ENCODE measurements at regions not wholly inside any gene's neighbourhood (a gene's known extent, or its start where the extent isn't known, plus 50 kb on each side); places are given as distances from the start of the nearest gene placed in this dataset.
"Not testable (repeated sequence)": the region's sequence is repeated elsewhere in the genome, so short reads cannot be mapped to it uniquely, and the experiment has no call there.

DNA sequence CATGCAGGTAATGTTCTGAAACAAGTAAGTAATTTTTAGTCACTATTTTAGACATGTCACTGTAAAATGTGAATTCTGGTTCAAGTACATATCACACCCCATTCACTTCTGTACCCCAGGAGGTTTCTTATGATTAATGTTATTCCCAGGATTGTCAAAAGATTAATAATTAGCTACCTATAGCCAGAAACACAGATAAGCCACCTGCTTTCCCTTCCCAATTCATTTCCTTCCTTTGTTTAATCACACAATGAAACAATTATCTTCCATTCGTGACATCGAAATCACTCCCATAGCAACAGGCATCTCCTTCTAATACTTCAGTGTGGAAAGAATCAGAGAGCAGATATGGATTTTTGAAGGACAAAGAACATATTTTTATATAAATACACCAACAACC is 1650.3 kb upstream of the CELF4 start:
- DNase-seq: peak in 2 of 3 experiments; percentile 54 to 87

DNA sequence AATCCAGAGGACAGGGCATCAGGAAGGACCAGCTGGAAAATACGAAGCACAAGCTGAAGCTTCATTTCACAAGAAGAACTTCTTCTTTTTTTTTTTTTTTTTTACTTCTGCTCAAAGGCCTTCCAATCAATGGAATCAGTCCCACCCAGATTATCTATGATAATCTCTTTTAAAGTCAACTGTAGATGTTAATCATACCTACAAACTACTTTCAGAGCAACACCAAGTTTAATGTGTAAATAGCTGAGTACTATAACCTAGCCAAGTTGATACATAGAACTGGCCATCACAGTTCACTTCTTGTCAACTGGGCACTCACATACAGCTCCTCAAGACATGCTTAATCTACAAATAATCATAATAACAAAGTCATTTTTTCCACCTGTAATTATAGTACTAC is 1645.9 kb upstream of the CELF4 start:
- DNase-seq: no peak

DNA sequence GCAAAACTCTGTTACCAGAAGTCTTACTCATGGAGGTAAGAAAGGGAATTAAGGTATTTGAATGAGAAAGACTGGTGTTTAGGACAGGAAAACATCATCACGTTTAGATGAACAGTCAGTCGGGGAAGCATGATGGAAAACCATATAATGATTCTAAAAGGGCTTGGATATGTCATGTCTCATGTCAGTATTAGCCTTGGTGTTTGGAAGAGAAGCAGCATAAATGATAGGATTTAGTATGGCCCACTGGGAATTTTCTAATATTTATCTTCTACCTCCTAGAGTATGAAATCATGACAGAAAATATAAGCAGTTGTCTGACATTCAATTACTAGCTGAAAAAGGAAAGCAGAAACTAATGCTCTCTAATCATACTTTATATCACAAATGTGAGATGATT is 1643.6 kb upstream of the CELF4 start:
- no peak for DNase-seq

- no peak for DNase-seq
Observed at GRCh38 chr18:39208729-39209128, 1643.1 kb upstream of the CELF4 start.

GRCh38 chr18:39208190-39208589 is 1642.6 kb upstream of the CELF4 start:
- DNase-seq: no peak

DNA sequence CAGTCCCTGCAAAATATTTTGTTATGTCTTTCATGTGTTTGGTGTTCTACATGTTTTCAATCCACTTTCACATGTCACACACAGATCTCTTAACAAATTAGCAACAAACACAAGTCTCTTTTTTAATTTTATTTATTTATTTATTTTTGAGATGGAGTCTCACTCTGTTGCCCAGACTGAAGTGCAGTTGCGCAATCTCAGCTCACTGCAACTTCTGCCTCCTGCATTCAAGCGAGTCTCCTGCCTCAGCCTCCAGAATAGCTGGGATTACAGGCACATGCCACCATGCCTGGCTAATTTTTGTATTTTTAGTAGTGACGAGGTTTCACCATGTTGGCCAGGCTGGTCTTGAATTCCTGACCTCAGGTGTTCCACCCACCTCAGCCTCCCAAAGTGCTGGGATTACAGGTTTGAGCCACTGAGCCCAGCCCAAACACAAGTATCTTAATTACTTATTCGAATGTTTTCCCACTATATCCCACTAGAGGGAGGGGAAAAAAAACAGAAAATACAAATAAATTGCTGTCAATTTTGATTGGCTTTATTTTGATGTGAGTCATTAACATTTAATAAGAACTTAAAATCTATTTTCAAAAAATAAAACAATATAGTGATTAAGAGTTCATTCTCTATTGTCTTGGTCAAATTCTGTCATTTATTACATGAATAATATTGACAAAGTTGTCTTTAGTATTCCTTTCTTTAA is 1641.0 kb upstream of the CELF4 start:
- DNase-seq: not testable (repeated sequence)

DNA sequence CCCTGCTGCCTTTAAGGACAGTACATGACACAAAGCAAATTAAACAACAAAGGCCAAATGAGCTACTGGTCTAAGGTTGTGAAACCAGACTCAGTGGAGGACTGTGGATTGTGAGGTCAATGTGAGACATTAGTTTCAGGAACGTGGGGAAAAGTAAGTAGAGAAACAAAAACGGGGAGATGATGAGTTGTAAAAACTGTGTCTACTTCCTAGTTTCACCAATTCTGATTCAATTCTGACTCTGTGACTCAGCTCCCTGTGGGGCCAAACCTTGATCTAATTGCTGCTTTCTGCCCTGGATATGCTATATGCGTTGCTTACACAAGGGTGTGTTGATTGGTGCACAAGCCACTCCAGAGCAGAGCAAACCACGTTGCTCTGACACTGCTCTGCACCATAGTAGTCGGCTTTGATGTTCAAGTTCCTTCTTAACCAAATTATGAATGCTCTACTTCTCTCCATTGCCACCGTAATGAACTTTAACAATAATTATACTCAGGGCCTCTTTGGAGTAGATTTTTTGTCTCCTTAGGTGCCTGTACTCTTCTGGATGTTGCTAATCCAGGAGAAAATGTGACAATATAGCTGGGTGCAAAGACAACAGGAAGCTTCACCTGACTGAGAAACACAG is 1640.1 kb upstream of the CELF4 start:
- DNase-seq: no peak

DNA sequence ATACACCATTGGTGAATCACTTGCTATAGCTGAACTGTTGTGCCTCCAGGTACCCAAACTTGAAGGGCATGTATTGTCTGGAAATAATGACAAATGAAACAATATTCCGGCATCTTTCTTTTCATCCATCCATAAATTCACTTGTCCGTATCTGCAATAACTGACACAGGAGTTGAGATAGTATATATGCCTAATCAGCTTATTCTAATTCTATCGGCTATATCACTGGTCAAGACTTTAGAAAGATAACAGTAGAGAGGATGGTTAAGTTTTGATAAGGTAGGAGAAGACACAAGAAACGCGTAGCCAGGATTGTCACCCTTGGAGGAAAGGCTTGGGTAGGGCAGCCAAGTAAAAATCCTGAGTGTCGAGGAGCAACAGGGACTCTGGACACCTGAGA is 1634.6 kb upstream of the CELF4 start:
- no peak for DNase-seq

DNA sequence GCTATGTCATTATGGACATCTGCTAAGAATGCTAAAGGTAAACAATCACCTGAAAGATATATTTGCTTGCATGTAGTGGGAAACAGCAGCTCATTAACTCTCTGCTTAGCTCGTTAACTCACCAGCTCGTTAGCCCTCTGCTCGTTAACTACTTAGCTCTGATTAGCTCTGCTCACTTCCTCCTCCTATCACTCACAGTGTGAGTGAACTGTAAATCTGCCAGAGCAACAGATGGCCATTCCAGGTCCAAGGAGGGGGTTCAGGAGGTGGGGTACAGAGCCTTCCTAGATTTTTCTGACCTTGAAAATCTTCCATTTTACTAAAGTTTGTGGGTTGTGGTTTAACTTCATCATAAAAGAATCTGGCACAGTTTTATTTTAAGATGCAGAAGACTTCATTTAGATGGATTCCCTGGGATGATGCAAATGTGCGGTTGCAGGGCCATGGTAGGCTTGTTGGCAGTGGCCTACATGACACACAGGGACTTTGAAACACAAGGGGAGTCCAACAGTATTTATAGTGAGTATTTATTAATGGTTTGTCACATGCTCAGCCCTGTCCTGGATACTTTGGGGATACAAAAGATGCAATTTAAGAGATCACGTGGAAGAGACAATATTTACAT is 1633.7 kb upstream of the CELF4 start:
- no peak for DNase-seq

DNA sequence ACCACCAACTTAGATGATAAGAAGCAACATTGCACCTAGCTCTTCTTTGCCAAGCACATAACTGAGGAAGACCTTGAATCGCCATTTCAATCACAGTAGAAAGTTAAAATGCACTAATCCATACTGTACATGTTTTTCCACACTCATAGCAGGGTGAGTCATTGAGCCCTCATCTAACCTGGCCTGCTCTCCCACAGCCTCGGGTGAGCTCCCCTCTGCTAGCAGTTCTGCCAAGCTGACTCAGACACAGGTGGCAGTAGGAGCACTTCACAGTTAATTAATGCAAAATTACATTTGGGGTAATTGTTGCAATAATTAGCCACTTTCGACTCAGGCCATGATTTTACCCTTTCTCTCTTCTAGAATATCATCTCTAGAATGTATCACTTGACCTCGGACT is 1632.8 kb upstream of the CELF4 start:
- peak in 1 of 3 experiments; percentile 59 for DNase-seq

GRCh38 chr18:39191931-39192330 is 1626.3 kb upstream of the CELF4 start:
- peak in 1 of 3 experiments; percentile 27 for DNase-seq

- DNase-seq: no peak
Observed at GRCh38 chr18:39191058-39191457, 1625.5 kb upstream of the CELF4 start.

GRCh38 chr18:39190508-39190907 is 1624.9 kb upstream of the CELF4 start:
- no peak for DNase-seq

GRCh38 chr18:39188278-39188677 is 1622.7 kb upstream of the CELF4 start:
- peak; percentile 36 to 72 (median 63) for DNase-seq

DNA sequence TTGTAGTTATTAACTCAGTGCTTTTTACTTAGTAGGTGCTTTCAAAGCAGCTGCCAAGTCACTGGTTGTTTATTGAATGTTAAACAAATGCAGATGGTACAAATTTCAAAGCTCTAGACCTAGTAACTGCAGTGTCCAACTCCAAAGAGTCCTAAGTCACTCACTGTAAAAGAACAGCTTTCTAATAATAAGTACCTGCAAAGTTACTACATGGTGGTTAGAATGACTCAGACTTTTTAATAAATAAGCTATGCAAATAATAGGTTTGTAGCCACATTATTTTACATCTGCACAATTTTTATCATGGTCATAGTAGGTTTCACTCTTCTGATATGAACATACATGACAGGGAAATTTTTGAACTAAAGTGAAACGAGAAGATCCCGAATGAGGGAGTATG is 1620.4 kb upstream of the CELF4 start:
- DNase-seq: no peak

DNA sequence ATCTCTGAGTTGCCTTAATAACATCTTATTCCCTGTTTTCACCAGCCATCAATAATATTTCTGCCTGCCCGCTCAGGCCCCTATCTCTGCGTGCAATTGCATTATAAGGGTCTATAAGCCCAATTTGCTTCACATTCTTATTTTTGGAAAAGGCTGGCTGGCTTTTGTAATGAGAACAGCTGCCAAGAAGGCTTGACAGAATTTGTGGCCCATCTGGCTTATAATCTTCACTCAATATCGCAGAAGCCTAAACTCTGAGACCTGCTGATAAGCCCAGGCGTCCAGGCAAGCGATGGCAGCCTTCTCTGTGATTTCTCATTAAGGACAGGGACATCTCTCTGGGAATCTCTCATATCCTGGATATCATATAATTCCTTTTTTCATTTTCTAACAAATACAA is 1618.6 kb upstream of the CELF4 start:
- no peak for DNase-seq

- no peak for DNase-seq
Observed at GRCh38 chr18:39178166-39178565, 1612.6 kb upstream of the CELF4 start.

DNA sequence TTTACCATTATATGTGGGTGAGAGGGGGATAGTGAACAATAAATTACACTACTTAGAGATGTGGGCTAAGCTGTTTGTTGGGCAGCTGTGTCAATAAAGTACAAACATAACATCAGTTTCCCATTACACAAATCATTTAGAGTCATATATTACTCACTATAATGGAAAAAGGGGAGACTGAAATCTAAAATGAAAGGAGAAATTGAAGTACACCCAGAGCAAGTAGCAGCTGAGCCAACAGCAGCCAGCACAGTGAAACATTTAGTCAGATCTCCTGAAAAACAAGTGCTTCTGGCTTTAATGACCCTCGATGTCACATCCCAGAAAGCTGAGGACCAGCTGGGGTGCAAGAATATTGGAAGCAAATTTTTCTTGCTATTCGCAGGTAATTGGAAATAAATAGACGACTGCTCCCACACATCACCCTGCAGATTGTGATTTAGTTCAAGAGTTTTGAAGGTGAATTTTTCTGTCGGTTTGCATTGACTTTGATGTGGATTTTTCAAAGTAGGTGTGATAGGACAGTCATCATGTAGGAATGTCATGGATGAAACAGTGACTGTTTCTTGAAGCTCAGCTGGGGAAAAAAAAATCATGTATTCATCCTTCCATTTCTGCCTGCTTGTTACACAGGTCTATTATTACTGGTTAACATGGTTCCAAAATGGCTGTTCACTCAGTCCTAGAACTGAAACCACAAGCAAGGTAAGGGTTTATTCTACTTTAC is 1607.3 kb upstream of the CELF4 start:
- DNase-seq: peak in 2 of 3 experiments; percentile 63 to 93

DNA sequence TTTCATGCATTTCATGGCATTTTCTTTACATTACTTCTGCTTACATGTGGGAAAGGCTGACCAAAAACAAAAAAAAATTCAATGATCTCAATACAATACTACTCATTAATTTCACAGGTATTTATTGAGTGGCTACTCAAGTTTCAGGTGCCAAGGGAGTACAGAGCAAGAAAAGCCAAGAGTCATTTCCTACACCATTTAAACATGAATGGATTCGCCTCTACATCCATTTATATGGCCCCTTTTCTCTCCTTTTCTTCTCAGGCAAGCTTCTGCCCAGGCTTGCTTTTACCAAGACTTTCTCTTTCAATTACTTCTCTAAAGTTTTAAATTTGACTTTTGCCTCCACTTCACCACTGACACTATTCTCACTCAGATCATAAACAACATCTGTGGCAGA is 1603.1 kb upstream of the CELF4 start:
- DNase-seq: no peak

DNA sequence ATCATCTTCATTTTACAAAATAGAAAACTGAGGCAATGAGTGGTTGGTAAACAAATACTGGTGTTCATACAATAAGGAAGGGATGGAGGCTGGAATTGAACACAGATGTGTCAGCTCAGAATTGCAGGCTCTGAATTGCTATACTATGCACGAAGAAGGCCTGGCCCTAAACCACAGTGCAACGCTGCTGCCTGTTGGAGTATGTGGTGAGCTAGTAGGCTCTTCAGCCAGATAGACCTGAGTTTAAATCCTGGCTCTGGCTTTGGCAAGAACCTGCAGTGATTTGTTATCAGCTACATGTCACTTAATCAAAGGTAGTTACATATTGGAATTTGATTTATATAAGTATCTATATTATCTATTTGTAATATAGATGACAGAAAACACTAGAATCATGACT is 1602.4 kb upstream of the CELF4 start:
- peak in 1 of 3 experiments; percentile 10 for DNase-seq

GRCh38 chr18:39166776-39167175 is 1601.2 kb upstream of the CELF4 start:
- DNase-seq: no peak

GRCh38 chr18:39162013-39162827 is 1596.6 kb upstream of the CELF4 start:
- no peak for DNase-seq

Measured in NCI-H1417 (cell line).